HepG2 (cell line): ENCODE measurements at regions not wholly inside any gene's neighbourhood (a gene's known extent, or its start where the extent isn't known, plus 50 kb on each side); places are given as distances from the start of the nearest gene placed in this dataset.

ENCODE experiments used
- ATAC-seq: fragments of 200-7000 bp; cut with Tn5 transposase; 3 replicates; pipeline ENCODE4 v1.9.1; 2020; ENCODE audit warnings: mild to moderate bottlenecking, moderate library complexity
- BruUV-seq: library from RNA; stranded (reverse); fragments of 400-500 nt; replicated peaks from 2 replicates; lab custom pipeline; 2021; lab: Mats Ljungman, UMichigan
- CTCF ChIA-PET: fragments of 300-600 bp; formaldehyde crosslinking; extraction: SDS; loops from one replicate; lab custom pipeline; 2021; ENCODE audit warnings: low total read pairs, inconsistent platforms, low intra/inter-chr PET ratio; lab: Yijun Ruan, JAX
- POLR2A ChIA-PET: fragments of 350-600 bp; sonication (Branson Sonifier 250); formaldehyde crosslinking; loops from one replicate; lab custom pipeline; 2020; ENCODE audit warnings: antibody characterized with exemption, inconsistent platforms; lab: Yijun Ruan, JAX
- DNase-seq: peaks from one replicate; pipeline ENCODE4 v3.0.0-alpha.2; 2015; ENCODE audit warnings: low spot score
- FAIRE-seq: peaks from 3 replicates; lab custom pipeline; 2011; peaks lifted over from hg19 to GRCh38; lab: Jason Lieb, UNC
- H2AFZ ChIP-seq: one replicate; pipeline ENCODE4 v1.6.1; 2011; ENCODE audit warnings: low read length, inconsistent platforms
- H3K27ac ChIP-seq: fragments of 300-600 bp; 3 replicates; pipeline ENCODE4 v1.8.0; 2011; ENCODE audit warnings: mixed run types, mild to moderate bottlenecking, mixed read lengths, low read length, inconsistent platforms; ENCODE audit not compliant: insufficient read depth; ENCODE audit errors: extremely low read length
- H3K27me3 ChIP-seq, 2 experiments: fragments of 200-600 bp in 1 of 2; 2 replicates in 1 of 2; 3 replicates in 1 of 2; pipeline versions ENCODE4 v1.6.0 to v1.8.0; 2011; ENCODE audit warnings: low read length in 2 of 2, mild to moderate bottlenecking in 2 of 2, moderate library complexity in 2 of 2, inconsistent platforms in 1 of 2; ENCODE audit not compliant: insufficient read depth in 2 of 2, control insufficient read depth in 1 of 2
- H3K36me3 ChIP-seq, 2 experiments: fragments of 200-600 bp in 1 of 2; replicated peaks in 1 of 2; 2 replicates in 1 of 2; 3 replicates in 1 of 2; pipeline versions ENCODE4 v1.5.1 to v1.8.0; 2011; ENCODE audit warnings: low read length in 2 of 2, inconsistent platforms in 1 of 2; ENCODE audit not compliant: insufficient read depth in 2 of 2, control insufficient read depth in 1 of 2
- H3K4me1 ChIP-seq: 2 replicates; pipeline ENCODE4 v1.5.1; 2012; ENCODE audit warnings: low read length, inconsistent platforms; ENCODE audit not compliant: insufficient read depth
- H3K4me2 ChIP-seq: 2 replicates; pipeline ENCODE4 v1.6.0; 2011; ENCODE audit warnings: low read depth, low read length, inconsistent platforms
- H3K4me3 ChIP-seq, 3 experiments: fragments of 200-600 bp in 1 of 3; sonication (generic), shearing (Covaris generic) in 1 of 3; replicated peaks in 1 of 3; 2 replicates each; pipeline ENCODE4 v1.5.1; 2011 to 2016; ENCODE audit warnings: low read length in 3 of 3, inconsistent platforms in 2 of 3, low read depth in 2 of 3, mild to moderate bottlenecking in 2 of 3, control low read depth in 1 of 3, mixed read lengths in 1 of 3; ENCODE audit not compliant: insufficient read depth in 1 of 3
- H3K79me2 ChIP-seq: one replicate; pipeline ENCODE4 v1.6.1; 2011; ENCODE audit warnings: low read length, inconsistent platforms; ENCODE audit not compliant: insufficient read depth
- H3K9ac ChIP-seq: 2 replicates; pipeline ENCODE4 v1.6.0; 2011; ENCODE audit warnings: mild to moderate bottlenecking, low read depth, low read length, inconsistent platforms; ENCODE audit not compliant: insufficient read depth
- H3K9me3 ChIP-seq: 2 replicates; pipeline ENCODE4 v1.5.1; 2012; ENCODE audit warnings: mild to moderate bottlenecking, low read length
- H4K20me1 ChIP-seq: 2 replicates; pipeline ENCODE4 v1.6.0; 2011; ENCODE audit warnings: inconsistent platforms, mild to moderate bottlenecking, low read length, moderate library complexity; ENCODE audit not compliant: insufficient read depth
- ATRX ChIP-seq: sonication (generic); formaldehyde crosslinking; IDR thresholded peaks from 2 replicates; pipeline ENCODE4 v1.4.0; 2020; ENCODE audit warnings: missing genetic modification reagents, borderline replicate concordance
- HNRNPLL ChIP-seq: fragments of 200-400 bp; formaldehyde crosslinking; IDR thresholded peaks from 2 replicates; pipeline ENCODE4 v1.6.1; 2017; ENCODE audit warnings: mild to moderate bottlenecking, low read depth, low read length; ENCODE audit not compliant: poor library complexity, severe bottlenecking
- KLF16 ChIP-seq, 2 experiments: sonication (generic) in 1 of 2; formaldehyde crosslinking in 1 of 2; IDR thresholded peaks; 2 replicates each; pipeline versions ENCODE4 v1.6.1 to v1.8.0; 2016 to 2023; ENCODE audit warnings: missing genetic modification reagents in 2 of 2, missing compliant biosample characterization in 1 of 2
- KLF9 ChIP-seq: IDR thresholded peaks from 2 replicates; pipeline ENCODE4 v1.6.1; 2016; ENCODE audit warnings: low read depth
- MTA1 ChIP-seq: sonication (generic); formaldehyde crosslinking; IDR thresholded peaks from 2 replicates; pipeline ENCODE4 v1.4.0; 2020; ENCODE audit warnings: missing genetic modification reagents, mild to moderate bottlenecking, borderline replicate concordance
- POLR2AphosphoS2 ChIP-seq: IDR thresholded peaks from 2 replicates; pipeline ENCODE4 v1.6.1; 2011; ENCODE audit warnings: low read depth, low read length, improper control_type of control experiment
- SMYD3 ChIP-seq: sonication (generic); formaldehyde crosslinking; IDR thresholded peaks from 2 replicates; pipeline ENCODE4 v1.8.1; 2023; ENCODE audit warnings: mild to moderate bottlenecking, missing genetic modification reagents
- ZBTB3 ChIP-seq: sonication (generic); formaldehyde crosslinking; IDR thresholded peaks from 2 replicates; pipeline ENCODE4 v1.4.0; 2020; ENCODE audit warnings: low read depth, mild to moderate bottlenecking, moderate library complexity, missing genetic modification reagents, borderline replicate concordance
- ZNF121 ChIP-seq: sonication (generic); formaldehyde crosslinking; IDR thresholded peaks from 2 replicates; pipeline ENCODE4 v1.5.0; 2020; ENCODE audit warnings: mild to moderate bottlenecking, missing genetic modification reagents
- WGBS: methylation state at CpG from one replicate; pipeline ENCODE4 v1.1.6; 2017; ENCODE audit warnings: low lambda C conversion rate; 5-methylcytosine and 5-hydroxymethylcytosine counted together
- in situ Hi-C: cut with HindIII; loops from 2 replicates; pipeline ENCODE4 v1.10.0; 2017; ENCODE audit warnings: low pct_unique_long_range_greater_than_20kb; ENCODE audit not compliant: extremely low pct_ligation_motif_present
- intact Hi-C: fragments of 100-400 bp; cut with micrococcal nuclease; formaldehyde crosslinking; loops from one replicate; pipeline ENCODE4 v1.10.0; 2022; ENCODE audit not compliant: unreplicated experiment
- TF ChIP-seq, protein P1 (sequence below): sonication (generic); formaldehyde crosslinking; IDR thresholded peaks from 2 replicates; pipeline ENCODE4 v1.4.0; 2020; ENCODE audit warnings: missing genetic modification reagents
- TF ChIP-seq, protein P2 (sequence below): sonication (generic); formaldehyde crosslinking; IDR thresholded peaks from 2 replicates; pipeline ENCODE4 v1.4.0; 2020; ENCODE audit warnings: mild to moderate bottlenecking, missing genetic modification reagents, borderline replicate concordance
- TF ChIP-seq, protein P3 (sequence below): sonication (generic); formaldehyde crosslinking; IDR thresholded peaks from 2 replicates; pipeline ENCODE4 v1.4.0; 2020; ENCODE audit warnings: missing genetic modification reagents

DNA sequence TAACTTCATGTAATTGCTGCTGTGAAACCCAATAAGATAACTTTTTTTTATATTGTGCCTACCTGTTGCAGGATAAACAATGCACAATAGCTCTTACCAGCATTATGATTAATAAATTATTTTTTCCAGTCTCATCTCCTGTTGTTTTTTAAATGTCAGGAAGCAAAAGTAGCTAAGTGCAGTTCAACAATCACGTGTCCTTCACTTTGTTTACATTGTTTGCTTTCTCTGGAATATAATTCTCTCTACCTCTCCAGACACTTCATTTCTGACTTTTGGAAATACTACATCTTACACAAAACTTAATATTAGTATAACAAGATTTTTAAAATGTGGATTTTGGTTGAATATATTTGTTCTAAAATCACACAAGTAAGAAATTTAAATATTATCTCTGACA is 1359.4 kb downstream of the SLITRK1 start:
- H2AFZ ChIP-seq: no peak overlapping the region
- FAIRE-seq: no peak
- no peaks in the 10 kb centered on the region for H4K20me1 ChIP-seq
- no peak overlapping the region for H3K27ac ChIP-seq
- POLR2A ChIA-PET: no interaction called here
- CTCF ChIA-PET: no interaction called here
- BruUV-seq: no TSS peak
- in situ Hi-C loops: no loop called here
- H3K9me3 ChIP-seq: no peaks in the 10 kb centered on the region
- no peak overlapping the region for H3K4me3 ChIP-seq
- intact Hi-C loops: loop anchor here (5.0 kb wide), 1 partner anchor 1486 kb away; no protein-coding TSS in a partner anchor
- DNase-seq: no peak
- 0% methylated on average over 1 of the region's 1 CpG for WGBS
- no peaks in the 10 kb centered on the region for H3K27me3 ChIP-seq
- H3K4me2 ChIP-seq: no peak overlapping the region
- no peaks in the 10 kb centered on the region for H3K79me2 ChIP-seq
- H3K36me3 ChIP-seq: no peaks in the 10 kb centered on the region
- no peaks in the 10 kb centered on the region for H3K4me1 ChIP-seq
- no peak for ATAC-seq
- no peak overlapping the region for H3K9ac ChIP-seq
- TF ChIP-seq ATRX (CRISPR knock-in tag) (no peak), MTA1 (CRISPR knock-in tag) (no peak), ZBTB3 (CRISPR knock-in tag) (no peak), POLR2AphosphoS2 (no peak), KLF9 (no peak), ZNF121 (CRISPR knock-in tag) (no peak), HNRNPLL (no peak), KLF16 (CRISPR knock-in tag; IDR thresholded peaks at IDR 0.05) (no peak), SMYD3 (CRISPR knock-in tag) (no peak)
- TF ChIP-seq, protein P1, sequence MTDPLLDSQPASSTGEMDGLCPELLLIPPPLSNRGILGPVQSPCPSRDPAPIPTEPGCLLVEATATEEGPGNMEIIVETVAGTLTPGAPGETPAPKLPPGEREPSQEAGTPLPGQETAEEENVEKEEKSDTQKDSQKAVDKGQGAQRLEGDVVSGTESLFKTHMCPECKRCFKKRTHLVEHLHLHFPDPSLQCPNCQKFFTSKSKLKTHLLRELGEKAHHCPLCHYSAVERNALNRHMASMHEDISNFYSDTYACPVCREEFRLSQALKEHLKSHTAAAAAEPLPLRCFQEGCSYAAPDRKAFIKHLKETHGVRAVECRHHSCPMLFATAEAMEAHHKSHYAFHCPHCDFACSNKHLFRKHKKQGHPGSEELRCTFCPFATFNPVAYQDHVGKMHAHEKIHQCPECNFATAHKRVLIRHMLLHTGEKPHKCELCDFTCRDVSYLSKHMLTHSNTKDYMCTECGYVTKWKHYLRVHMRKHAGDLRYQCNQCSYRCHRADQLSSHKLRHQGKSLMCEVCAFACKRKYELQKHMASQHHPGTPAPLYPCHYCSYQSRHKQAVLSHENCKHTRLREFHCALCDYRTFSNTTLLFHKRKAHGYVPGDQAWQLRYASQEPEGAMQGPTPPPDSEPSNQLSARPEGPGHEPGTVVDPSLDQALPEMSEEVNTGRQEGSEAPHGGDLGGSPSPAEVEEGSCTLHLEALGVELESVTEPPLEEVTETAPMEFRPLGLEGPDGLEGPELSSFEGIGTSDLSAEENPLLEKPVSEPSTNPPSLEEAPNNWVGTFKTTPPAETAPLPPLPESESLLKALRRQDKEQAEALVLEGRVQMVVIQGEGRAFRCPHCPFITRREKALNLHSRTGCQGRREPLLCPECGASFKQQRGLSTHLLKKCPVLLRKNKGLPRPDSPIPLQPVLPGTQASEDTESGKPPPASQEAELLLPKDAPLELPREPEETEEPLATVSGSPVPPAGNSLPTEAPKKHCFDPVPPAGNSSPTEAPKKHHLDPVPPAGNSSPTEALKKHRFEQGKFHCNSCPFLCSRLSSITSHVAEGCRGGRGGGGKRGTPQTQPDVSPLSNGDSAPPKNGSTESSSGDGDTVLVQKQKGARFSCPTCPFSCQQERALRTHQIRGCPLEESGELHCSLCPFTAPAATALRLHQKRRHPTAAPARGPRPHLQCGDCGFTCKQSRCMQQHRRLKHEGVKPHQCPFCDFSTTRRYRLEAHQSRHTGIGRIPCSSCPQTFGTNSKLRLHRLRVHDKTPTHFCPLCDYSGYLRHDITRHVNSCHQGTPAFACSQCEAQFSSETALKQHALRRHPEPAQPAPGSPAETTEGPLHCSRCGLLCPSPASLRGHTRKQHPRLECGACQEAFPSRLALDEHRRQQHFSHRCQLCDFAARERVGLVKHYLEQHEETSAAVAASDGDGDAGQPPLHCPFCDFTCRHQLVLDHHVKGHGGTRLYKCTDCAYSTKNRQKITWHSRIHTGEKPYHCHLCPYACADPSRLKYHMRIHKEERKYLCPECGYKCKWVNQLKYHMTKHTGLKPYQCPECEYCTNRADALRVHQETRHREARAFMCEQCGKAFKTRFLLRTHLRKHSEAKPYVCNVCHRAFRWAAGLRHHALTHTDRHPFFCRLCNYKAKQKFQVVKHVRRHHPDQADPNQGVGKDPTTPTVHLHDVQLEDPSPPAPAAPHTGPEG (CRISPR knock-in tag): no peak
- TF ChIP-seq, protein P2, sequence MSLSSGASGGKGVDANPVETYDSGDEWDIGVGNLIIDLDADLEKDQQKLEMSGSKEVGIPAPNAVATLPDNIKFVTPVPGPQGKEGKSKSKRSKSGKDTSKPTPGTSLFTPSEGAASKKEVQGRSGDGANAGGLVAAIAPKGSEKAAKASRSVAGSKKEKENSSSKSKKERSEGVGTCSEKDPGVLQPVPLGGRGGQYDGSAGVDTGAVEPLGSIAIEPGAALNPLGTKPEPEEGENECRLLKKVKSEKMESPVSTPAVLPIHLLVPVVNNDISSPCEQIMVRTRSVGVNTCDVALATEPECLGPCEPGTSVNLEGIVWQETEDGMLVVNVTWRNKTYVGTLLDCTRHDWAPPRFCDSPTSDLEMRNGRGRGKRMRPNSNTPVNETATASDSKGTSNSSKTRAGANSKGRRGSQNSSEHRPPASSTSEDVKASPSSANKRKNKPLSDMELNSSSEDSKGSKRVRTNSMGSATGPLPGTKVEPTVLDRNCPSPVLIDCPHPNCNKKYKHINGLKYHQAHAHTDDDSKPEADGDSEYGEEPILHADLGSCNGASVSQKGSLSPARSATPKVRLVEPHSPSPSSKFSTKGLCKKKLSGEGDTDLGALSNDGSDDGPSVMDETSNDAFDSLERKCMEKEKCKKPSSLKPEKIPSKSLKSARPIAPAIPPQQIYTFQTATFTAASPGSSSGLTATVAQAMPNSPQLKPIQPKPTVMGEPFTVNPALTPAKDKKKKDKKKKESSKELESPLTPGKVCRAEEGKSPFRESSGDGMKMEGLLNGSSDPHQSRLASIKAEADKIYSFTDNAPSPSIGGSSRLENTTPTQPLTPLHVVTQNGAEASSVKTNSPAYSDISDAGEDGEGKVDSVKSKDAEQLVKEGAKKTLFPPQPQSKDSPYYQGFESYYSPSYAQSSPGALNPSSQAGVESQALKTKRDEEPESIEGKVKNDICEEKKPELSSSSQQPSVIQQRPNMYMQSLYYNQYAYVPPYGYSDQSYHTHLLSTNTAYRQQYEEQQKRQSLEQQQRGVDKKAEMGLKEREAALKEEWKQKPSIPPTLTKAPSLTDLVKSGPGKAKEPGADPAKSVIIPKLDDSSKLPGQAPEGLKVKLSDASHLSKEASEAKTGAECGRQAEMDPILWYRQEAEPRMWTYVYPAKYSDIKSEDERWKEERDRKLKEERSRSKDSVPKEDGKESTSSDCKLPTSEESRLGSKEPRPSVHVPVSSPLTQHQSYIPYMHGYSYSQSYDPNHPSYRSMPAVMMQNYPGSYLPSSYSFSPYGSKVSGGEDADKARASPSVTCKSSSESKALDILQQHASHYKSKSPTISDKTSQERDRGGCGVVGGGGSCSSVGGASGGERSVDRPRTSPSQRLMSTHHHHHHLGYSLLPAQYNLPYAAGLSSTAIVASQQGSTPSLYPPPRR: no peak
- TF ChIP-seq, protein P3, sequence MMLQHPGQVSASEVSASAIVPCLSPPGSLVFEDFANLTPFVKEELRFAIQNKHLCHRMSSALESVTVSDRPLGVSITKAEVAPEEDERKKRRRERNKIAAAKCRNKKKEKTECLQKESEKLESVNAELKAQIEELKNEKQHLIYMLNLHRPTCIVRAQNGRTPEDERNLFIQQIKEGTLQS (CRISPR knock-in tag): no peak
